Effector memory CD4-positive, alpha-beta T cell (primary cell): ENCODE measurements at regions not wholly inside any gene's neighbourhood (a gene's known extent, or its start where the extent isn't known, plus 50 kb on each side); places are given as distances from the start of the nearest gene placed in this dataset.
"Not testable (repeated sequence)": the region's sequence is repeated elsewhere in the genome, so short reads cannot be mapped to it uniquely, and the experiment has no call there.

Experiments used
- DNase-seq, 3 donors: peaks; one replicate each; pipeline ENCODE4 v3.0.0-alpha.2; 2020
- H3K27ac ChIP-seq: 2 replicates; pipeline ENCODE4 v1.7.0; 2013; ENCODE audit warnings: mild to moderate bottlenecking, low read length, moderate library complexity; ENCODE audit not compliant: insufficient read depth, poor library complexity, severe bottlenecking
- H3K27me3 ChIP-seq: replicated peaks from 2 replicates; pipeline ENCODE4 v1.7.0; 2013; ENCODE audit warnings: mild to moderate bottlenecking, low read length; ENCODE audit not compliant: insufficient read depth, control insufficient read depth, poor library complexity, severe bottlenecking
- H3K36me3 ChIP-seq: 2 replicates; pipeline ENCODE4 v1.7.0; 2013; ENCODE audit warnings: mild to moderate bottlenecking, low read length, moderate library complexity; ENCODE audit not compliant: control insufficient read depth, insufficient read depth
- H3K4me1 ChIP-seq: 2 replicates; pipeline ENCODE4 v1.7.0; 2013; ENCODE audit warnings: low read length, mild to moderate bottlenecking; ENCODE audit not compliant: control insufficient read depth, insufficient read depth, poor library complexity, severe bottlenecking
- H3K4me3 ChIP-seq: 2 replicates; pipeline ENCODE4 v1.7.0; 2013; ENCODE audit warnings: low read length, low read depth, mild to moderate bottlenecking; ENCODE audit not compliant: insufficient read depth, poor library complexity, severe bottlenecking
- H3K9me3 ChIP-seq: 2 replicates; pipeline ENCODE4 v1.7.0; 2013; ENCODE audit warnings: mild to moderate bottlenecking, low read length, moderate library complexity; ENCODE audit not compliant: control insufficient read depth

GRCh38 chr13:80499536-80500290, 158.8 kb upstream of the SPRY2 start:
- DNase-seq = no peak
- no peaks in the 10 kb centered on the region for H3K27me3 ChIP-seq
- no peak overlapping the region for H3K27ac ChIP-seq
- no peaks in the 10 kb centered on the region for H3K36me3 ChIP-seq
- H3K9me3 ChIP-seq = no peaks in the 10 kb centered on the region
- no peaks in the 10 kb centered on the region for H3K4me1 ChIP-seq
- no peak overlapping the region for H3K4me3 ChIP-seq

GRCh38 chr13:80498433-80498832, 157.5 kb upstream of the SPRY2 start:
- no peak overlapping the region for H3K4me3 ChIP-seq
- H3K4me1 ChIP-seq = no peaks in the 10 kb centered on the region
- DNase-seq = no peak
- no peaks in the 10 kb centered on the region for H3K9me3 ChIP-seq
- H3K27ac ChIP-seq = no peak overlapping the region
- H3K36me3 ChIP-seq = no peaks in the 10 kb centered on the region
- H3K27me3 ChIP-seq = no peaks in the 10 kb centered on the region

GRCh38 chr13:80497978-80498377, 157.1 kb upstream of the SPRY2 start:
- no peaks in the 10 kb centered on the region for H3K9me3 ChIP-seq
- H3K36me3 ChIP-seq = no peaks in the 10 kb centered on the region
- H3K27ac ChIP-seq = no peak overlapping the region
- H3K4me3 ChIP-seq = no peak overlapping the region
- H3K27me3 ChIP-seq = no peaks in the 10 kb centered on the region
- no peaks in the 10 kb centered on the region for H3K4me1 ChIP-seq
- no peak for DNase-seq

- H3K4me3 ChIP-seq = no peak overlapping the region
- H3K9me3 ChIP-seq = no peaks in the 10 kb centered on the region
- H3K36me3 ChIP-seq = no peaks in the 10 kb centered on the region
- no peak for DNase-seq
- no peak overlapping the region for H3K27ac ChIP-seq
- no peaks in the 10 kb centered on the region for H3K27me3 ChIP-seq
- H3K4me1 ChIP-seq = no peaks in the 10 kb centered on the region
Measured at GRCh38 chr13:80497439-80497838, 156.5 kb upstream of the SPRY2 start.

- H3K9me3 ChIP-seq = no peaks in the 10 kb centered on the region
- no peaks in the 10 kb centered on the region for H3K36me3 ChIP-seq
- DNase-seq = no peak
- H3K4me3 ChIP-seq = no peak overlapping the region
- no peaks in the 10 kb centered on the region for H3K4me1 ChIP-seq
- H3K27me3 ChIP-seq = no peaks in the 10 kb centered on the region
- H3K27ac ChIP-seq = no peak overlapping the region
Measured at GRCh38 chr13:80496721-80497397, 155.9 kb upstream of the SPRY2 start.

- not testable (repeated sequence) for H3K27ac ChIP-seq, H3K4me3 ChIP-seq, H3K4me1 ChIP-seq, DNase-seq, H3K9me3 ChIP-seq, H3K27me3 ChIP-seq, H3K36me3 ChIP-seq
Measured at GRCh38 chr13:80490491-80490943, 149.6 kb upstream of the SPRY2 start.

GRCh38 chr13:80486402-80486801, 145.5 kb upstream of the SPRY2 start:
- H3K4me1 ChIP-seq = no peaks in the 10 kb centered on the region
- no peak for DNase-seq
- H3K36me3 ChIP-seq = no peaks in the 10 kb centered on the region
- H3K9me3 ChIP-seq = no peaks in the 10 kb centered on the region
- no peaks in the 10 kb centered on the region for H3K27me3 ChIP-seq
- no peak overlapping the region for H3K4me3 ChIP-seq
- no peak overlapping the region for H3K27ac ChIP-seq

GRCh38 chr13:80483157-80483556, 142.2 kb upstream of the SPRY2 start:
- no peak overlapping the region for H3K4me3 ChIP-seq
- H3K27me3 ChIP-seq = no peaks in the 10 kb centered on the region
- DNase-seq = no peak
- H3K27ac ChIP-seq = no peak overlapping the region
- no peaks in the 10 kb centered on the region for H3K4me1 ChIP-seq
- no peaks in the 10 kb centered on the region for H3K9me3 ChIP-seq
- H3K36me3 ChIP-seq = no peaks in the 10 kb centered on the region

- Histone ChIP-seq H3K9me3 (no peaks in the 10 kb centered on the region), H3K27me3 (no peaks in the 10 kb centered on the region), H3K36me3 (no peaks in the 10 kb centered on the region), H3K4me3 (no peak overlapping the region), H3K27ac (no peak overlapping the region), H3K4me1 (no peaks in the 10 kb centered on the region)
- no peak for DNase-seq
Measured at GRCh38 chr13:80481588-80481987, 140.7 kb upstream of the SPRY2 start.

- DNase-seq = no peak
- Histone ChIP-seq H3K4me1 (no peaks in the 10 kb centered on the region), H3K4me3 (no peak overlapping the region)
Measured at GRCh38 chr13:80477661-80478443, 136.9 kb upstream of the SPRY2 start.

More at GRCh38 chr13:80477661-80478443, 136.9 kb upstream of the SPRY2 start:
- H3K27ac ChIP-seq = no peak overlapping the region
- no peaks in the 10 kb centered on the region for H3K27me3 ChIP-seq
- H3K9me3 ChIP-seq = no peaks in the 10 kb centered on the region
- H3K36me3 ChIP-seq = no peaks in the 10 kb centered on the region
